ENCODE measurements at regions not wholly inside any gene's neighbourhood (a gene's known extent, or its start where the extent isn't known, plus 50 kb on each side); places are given as distances from the start of the nearest gene placed in this dataset.

DNA sequence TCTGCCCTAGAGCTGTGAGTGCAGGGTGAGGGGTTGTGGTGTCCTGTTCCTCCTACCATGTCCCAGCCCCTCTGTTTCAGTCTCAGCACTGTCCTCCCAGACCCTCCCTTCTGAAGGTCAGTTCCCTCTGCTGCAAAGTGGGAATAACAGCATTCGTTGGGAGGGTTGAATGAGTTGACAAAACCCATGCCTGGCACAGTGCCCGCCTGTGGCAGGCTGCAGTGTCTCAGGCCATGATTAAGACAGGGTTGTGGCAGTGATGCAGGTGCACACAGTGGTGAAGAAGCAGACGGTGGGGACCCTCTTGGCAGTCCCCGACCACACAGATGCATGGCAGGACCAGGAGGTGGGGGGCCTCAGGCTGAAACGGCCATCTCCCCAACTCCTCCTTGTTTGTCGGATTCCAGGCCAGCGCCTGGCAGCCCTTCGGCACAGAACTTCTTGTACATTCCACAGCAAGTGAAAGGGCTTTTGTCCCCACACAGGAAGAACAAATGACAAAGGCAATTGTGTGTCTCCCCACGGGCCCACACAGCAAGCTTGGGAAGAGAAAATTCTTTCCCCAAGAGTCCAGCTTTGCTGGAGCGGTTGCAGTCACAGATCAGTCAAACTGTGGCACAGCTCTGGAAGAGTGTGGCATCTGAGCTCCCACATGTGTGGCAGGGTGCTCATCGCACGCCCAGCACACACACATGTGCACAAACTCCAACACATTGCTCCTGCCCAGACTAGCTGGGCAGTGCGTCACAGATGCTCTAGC lies 58.1 kb upstream of the EPCAM start:
- no peak overlapping the region for H2AFZ ChIP-seq (ENCODE audit: low read depth, low read length)
- no peak overlapping the region for H3K4me3 ChIP-seq (replicated peaks in 1 of 3; ENCODE audit: insufficient read depth in 1 of 3, low read depth in 1 of 3, low read length in 3 of 3)
- intact Hi-C loops (cut with micrococcal nuclease): no loop called here
- BruUV-seq (replicated peaks): no TSS peak
- no peaks in the 10 kb centered on the region for H4K20me1 ChIP-seq (replicated peaks; ENCODE audit: control insufficient read depth, extremely low read depth, insufficient read depth, low read length)
- H3K27me3 ChIP-seq (ENCODE audit: control insufficient read depth in 2 of 2, insufficient read depth in 2 of 2, low read length in 2 of 2): no peaks in the 10 kb centered on the region
- dilution Hi-C loops (cut with MboI; ENCODE audit: extremely low pct_ligation_motif_present, low sequenced_read_pairs): no loop called here
- ChIA-PET POLR2A (no interaction called here), CTCF (interaction anchor here (1.2 kb wide), 1 partner anchor 12 kb away, joined by 3 read pairs; no protein-coding TSS in a partner anchor)
- no peaks in the 10 kb centered on the region for H3K4me1 ChIP-seq (ENCODE audit: control insufficient read depth, extremely low read depth, insufficient read depth, low read length)
- H3K27ac ChIP-seq (ENCODE audit: insufficient read depth, low read depth, low read length): no peak overlapping the region
- H3K9ac ChIP-seq (replicated peaks; ENCODE audit: extremely low read depth, insufficient read depth, low read length): no peak overlapping the region
- no peaks in the 10 kb centered on the region for H3K79me2 ChIP-seq (ENCODE audit: control insufficient read depth, insufficient read depth, low read length)
- no peaks in the 10 kb centered on the region for H3K9me1 ChIP-seq (replicated peaks; ENCODE audit: control insufficient read depth, extremely low read depth, insufficient read depth, low read length)
- H3K9me3 ChIP-seq (replicated peaks; ENCODE audit: control insufficient read depth, insufficient read depth, low read length): no peaks in the 10 kb centered on the region
- no peaks in the 10 kb centered on the region for H3K36me3 ChIP-seq (ENCODE audit: control insufficient read depth in 2 of 2, extremely low read depth in 1 of 2, insufficient read depth in 2 of 2, low read length in 2 of 2)
- FAIRE-seq (no peak), DNase-seq (ENCODE audit: low read depth, low spot score) (no peak)
- no peak overlapping the region for H3K4me2 ChIP-seq (ENCODE audit: insufficient read depth, low read length)
- no peak for TF ChIP-seq GATA2 (IDR thresholded peaks at IDR 0.05; ENCODE audit: insufficient read depth, insufficient read length, low read depth, low read length)
- no peak for TF ChIP-seq POLR2A (IDR thresholded peaks at IDR 0.05; ENCODE audit: low read depth, low read length)
- TF ChIP-seq, protein P1, sequence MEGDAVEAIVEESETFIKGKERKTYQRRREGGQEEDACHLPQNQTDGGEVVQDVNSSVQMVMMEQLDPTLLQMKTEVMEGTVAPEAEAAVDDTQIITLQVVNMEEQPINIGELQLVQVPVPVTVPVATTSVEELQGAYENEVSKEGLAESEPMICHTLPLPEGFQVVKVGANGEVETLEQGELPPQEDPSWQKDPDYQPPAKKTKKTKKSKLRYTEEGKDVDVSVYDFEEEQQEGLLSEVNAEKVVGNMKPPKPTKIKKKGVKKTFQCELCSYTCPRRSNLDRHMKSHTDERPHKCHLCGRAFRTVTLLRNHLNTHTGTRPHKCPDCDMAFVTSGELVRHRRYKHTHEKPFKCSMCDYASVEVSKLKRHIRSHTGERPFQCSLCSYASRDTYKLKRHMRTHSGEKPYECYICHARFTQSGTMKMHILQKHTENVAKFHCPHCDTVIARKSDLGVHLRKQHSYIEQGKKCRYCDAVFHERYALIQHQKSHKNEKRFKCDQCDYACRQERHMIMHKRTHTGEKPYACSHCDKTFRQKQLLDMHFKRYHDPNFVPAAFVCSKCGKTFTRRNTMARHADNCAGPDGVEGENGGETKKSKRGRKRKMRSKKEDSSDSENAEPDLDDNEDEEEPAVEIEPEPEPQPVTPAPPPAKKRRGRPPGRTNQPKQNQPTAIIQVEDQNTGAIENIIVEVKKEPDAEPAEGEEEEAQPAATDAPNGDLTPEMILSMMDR (IDR thresholded peaks at IDR 0.05; ENCODE audit: extremely low read depth in 1 of 2, insufficient read depth in 1 of 2, low read depth in 1 of 2, low read length in 2 of 2): no peak
- TF ChIP-seq MYC (IDR thresholded peaks at IDR 0.05; ENCODE audit: low read depth, low read length): no peak
- no peak for TF ChIP-seq EZH2 (IDR thresholded peaks at IDR 0.05; ENCODE audit: borderline replicate concordance, low read depth, low read length, severe bottlenecking)
- no peak for TF ChIP-seq POLR2AphosphoS5 (IDR thresholded peaks at IDR 0.05; ENCODE audit: insufficient read depth, low read depth, low read length)
- TF ChIP-seq, protein P2, sequence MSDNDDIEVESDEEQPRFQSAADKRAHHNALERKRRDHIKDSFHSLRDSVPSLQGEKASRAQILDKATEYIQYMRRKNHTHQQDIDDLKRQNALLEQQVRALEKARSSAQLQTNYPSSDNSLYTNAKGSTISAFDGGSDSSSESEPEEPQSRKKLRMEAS (IDR thresholded peaks at IDR 0.05; ENCODE audit: insufficient read depth, insufficient read length): no peak
- no peak for TF ChIP-seq FOS (IDR thresholded peaks at IDR 0.05; ENCODE audit: borderline replicate concordance, insufficient read depth, low read length)
- TF ChIP-seq JUN (IDR thresholded peaks at IDR 0.05; ENCODE audit: borderline replicate concordance, insufficient read depth, insufficient read length, low read depth): no peak
